HL-60 (cell line): ENCODE measurements at regions not wholly inside any gene's neighbourhood (a gene's known extent, or its start where the extent isn't known, plus 50 kb on each side); places are given as distances from the start of the nearest gene placed in this dataset.

Source experiments
- DNase-seq, 2 experiments: peaks; one replicate each; pipeline ENCODE4 v3.0.0-alpha.2; 2010 to 2020; ENCODE audit warnings: low read depth in 1 of 2, low spot score in 1 of 2
- H3K27ac ChIP-seq: fragments of 250-450 bp; sonication (Bioruptor Pico); replicated peaks from 2 replicates; pipeline ENCODE4 v1.5.1; 2020; ENCODE audit warnings: mild to moderate bottlenecking, moderate library complexity
- H3K27me3 ChIP-seq: fragments of 250-450 bp; sonication (Bioruptor Pico); 2 replicates; pipeline ENCODE4 v1.5.1; 2021; ENCODE audit warnings: mild to moderate bottlenecking, moderate library complexity; ENCODE audit not compliant: insufficient read depth, poor library complexity, severe bottlenecking
- H3K4me3 ChIP-seq: replicated peaks from 2 replicates; pipeline ENCODE4 v1.5.1; 2011; ENCODE audit warnings: mild to moderate bottlenecking, control low read depth, low read length; ENCODE audit not compliant: insufficient read depth
- GABPA ChIP-seq: IDR thresholded peaks from 2 replicates; pipeline ENCODE4 v1.6.1; 2012; ENCODE audit warnings: low read depth
- POLR2AphosphoS5 ChIP-seq: IDR thresholded peaks from 2 replicates; pipeline ENCODE4 v1.6.1; 2012; ENCODE audit warnings: low read depth
- SPI1 ChIP-seq: IDR thresholded peaks from 2 replicates; pipeline ENCODE4 v1.6.1; 2012; ENCODE audit warnings: low read depth, mild to moderate bottlenecking, borderline replicate concordance
- TF ChIP-seq, protein P1 (sequence below): IDR thresholded peaks from one replicate; pipeline ENCODE4 v1.5.1; 2011; ENCODE audit warnings: low read length, control low read depth, inconsistent platforms; ENCODE audit not compliant: insufficient read depth
- TF ChIP-seq, protein P2 (sequence below): IDR thresholded peaks from 2 replicates; pipeline ENCODE4 v1.6.1; 2012; ENCODE audit warnings: low read depth; ENCODE audit not compliant: insufficient replicate concordance

DNA sequence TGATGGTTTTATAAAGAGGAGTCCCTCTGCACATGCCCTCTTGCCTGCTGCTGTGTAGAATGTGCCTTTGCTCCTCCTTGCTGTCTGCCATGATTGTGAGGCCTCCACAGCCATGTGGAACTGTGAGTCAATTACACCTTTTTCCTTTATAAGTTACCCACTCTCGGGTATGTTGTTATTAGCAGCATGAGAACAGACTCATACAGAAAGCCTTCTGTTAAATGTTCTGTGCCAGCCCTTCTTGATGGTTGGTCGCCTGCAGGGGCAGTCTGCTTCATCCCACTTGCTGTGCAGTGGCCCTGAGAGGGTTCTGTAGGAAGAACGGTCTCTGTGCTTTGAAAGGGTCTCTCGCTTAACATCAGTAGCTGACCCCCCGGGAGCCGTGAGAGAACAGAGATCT is 248.9 kb upstream of the IGFBP3 start:
- no peaks in the 10 kb centered on the region for H3K27me3 ChIP-seq
- TF ChIP-seq, protein P1, sequence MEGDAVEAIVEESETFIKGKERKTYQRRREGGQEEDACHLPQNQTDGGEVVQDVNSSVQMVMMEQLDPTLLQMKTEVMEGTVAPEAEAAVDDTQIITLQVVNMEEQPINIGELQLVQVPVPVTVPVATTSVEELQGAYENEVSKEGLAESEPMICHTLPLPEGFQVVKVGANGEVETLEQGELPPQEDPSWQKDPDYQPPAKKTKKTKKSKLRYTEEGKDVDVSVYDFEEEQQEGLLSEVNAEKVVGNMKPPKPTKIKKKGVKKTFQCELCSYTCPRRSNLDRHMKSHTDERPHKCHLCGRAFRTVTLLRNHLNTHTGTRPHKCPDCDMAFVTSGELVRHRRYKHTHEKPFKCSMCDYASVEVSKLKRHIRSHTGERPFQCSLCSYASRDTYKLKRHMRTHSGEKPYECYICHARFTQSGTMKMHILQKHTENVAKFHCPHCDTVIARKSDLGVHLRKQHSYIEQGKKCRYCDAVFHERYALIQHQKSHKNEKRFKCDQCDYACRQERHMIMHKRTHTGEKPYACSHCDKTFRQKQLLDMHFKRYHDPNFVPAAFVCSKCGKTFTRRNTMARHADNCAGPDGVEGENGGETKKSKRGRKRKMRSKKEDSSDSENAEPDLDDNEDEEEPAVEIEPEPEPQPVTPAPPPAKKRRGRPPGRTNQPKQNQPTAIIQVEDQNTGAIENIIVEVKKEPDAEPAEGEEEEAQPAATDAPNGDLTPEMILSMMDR: no peak
- TF ChIP-seq SPI1: no peak
- no peak for TF ChIP-seq GABPA
- TF ChIP-seq POLR2AphosphoS5: no peak
- TF ChIP-seq, protein P2, sequence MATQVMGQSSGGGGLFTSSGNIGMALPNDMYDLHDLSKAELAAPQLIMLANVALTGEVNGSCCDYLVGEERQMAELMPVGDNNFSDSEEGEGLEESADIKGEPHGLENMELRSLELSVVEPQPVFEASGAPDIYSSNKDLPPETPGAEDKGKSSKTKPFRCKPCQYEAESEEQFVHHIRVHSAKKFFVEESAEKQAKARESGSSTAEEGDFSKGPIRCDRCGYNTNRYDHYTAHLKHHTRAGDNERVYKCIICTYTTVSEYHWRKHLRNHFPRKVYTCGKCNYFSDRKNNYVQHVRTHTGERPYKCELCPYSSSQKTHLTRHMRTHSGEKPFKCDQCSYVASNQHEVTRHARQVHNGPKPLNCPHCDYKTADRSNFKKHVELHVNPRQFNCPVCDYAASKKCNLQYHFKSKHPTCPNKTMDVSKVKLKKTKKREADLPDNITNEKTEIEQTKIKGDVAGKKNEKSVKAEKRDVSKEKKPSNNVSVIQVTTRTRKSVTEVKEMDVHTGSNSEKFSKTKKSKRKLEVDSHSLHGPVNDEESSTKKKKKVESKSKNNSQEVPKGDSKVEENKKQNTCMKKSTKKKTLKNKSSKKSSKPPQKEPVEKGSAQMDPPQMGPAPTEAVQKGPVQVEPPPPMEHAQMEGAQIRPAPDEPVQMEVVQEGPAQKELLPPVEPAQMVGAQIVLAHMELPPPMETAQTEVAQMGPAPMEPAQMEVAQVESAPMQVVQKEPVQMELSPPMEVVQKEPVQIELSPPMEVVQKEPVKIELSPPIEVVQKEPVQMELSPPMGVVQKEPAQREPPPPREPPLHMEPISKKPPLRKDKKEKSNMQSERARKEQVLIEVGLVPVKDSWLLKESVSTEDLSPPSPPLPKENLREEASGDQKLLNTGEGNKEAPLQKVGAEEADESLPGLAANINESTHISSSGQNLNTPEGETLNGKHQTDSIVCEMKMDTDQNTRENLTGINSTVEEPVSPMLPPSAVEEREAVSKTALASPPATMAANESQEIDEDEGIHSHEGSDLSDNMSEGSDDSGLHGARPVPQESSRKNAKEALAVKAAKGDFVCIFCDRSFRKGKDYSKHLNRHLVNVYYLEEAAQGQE: no peak
- H3K4me3 ChIP-seq: no peak overlapping the region
- no peak overlapping the region for H3K27ac ChIP-seq
- no peak for DNase-seq

DNA sequence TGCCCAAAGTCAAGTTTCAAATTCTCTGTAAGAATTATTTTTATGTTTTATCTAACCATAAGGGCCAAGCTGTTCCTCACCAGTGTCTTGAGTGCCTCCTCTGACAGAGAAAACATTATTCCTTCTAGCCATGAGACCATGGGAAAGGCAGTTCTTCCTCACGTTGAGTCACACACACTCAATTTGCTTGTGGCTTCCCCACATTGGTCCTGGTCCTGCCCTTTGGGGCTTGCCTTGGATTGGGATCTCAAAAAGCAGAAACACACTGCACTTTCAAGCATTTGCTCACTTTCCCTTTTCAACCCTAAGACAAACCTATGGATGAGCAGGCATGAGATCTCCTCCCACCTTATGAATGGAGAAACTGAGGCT is 248.3 kb upstream of the IGFBP3 start:
- TF ChIP-seq, protein P1: no peak
- TF ChIP-seq POLR2AphosphoS5 (no peak), GABPA (no peak), SPI1 (no peak)
- TF ChIP-seq, protein P2: no peak
- no peak for DNase-seq
- no peak overlapping the region for H3K4me3 ChIP-seq
- H3K27me3 ChIP-seq: no peaks in the 10 kb centered on the region
- no peak overlapping the region for H3K27ac ChIP-seq

DNA sequence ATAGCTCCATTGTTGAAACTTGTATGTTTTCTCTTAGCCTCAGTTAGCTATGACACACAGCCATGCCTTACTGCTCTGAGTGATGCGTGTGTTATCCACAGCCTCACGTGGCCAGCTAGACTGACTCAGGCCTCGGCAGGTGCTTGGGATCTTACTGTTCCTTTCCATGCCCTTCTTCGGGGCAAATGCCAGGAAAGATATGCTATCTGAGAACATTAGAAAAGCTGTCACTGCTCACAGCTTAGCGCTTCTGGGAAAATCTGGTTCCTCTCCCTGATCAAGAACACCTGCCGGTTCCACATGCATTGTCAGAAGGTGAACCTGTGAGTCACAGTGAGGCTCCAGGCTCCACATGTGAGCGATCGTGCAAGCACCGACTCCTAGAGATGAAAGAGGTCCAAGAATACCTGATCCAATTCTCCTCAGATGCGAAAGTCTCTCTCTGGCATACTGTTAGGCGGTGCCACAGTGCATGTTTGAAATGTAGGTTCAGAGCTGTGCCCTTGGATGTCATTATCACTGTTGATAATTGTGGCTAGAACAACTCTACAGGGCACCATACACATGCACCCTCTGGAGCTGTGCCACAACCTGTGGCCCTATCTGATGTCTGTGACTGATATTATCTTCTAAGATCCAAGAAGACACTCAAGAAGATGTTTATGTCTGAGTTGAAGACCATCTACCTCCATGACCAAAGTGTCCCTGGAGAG is 247.8 kb upstream of the IGFBP3 start:
- Histone ChIP-seq H3K27ac (no peak overlapping the region), H3K27me3 (no peaks in the 10 kb centered on the region), H3K4me3 (no peak overlapping the region)
- DNase-seq: no peak
- TF ChIP-seq POLR2AphosphoS5 (no peak), GABPA (no peak), SPI1 (no peak)
- TF ChIP-seq, protein P2: no peak
- TF ChIP-seq, protein P1: no peak
